Right cardiac atrium (tissue), 5 donors: ENCODE measurements at regions not wholly inside any gene's neighbourhood (a gene's known extent, or its start where the extent isn't known, plus 50 kb on each side); places are given as distances from the start of the nearest gene placed in this dataset.

ENCODE experiments used
- ATAC-seq, 2 donors: fragments of 200-7000 bp; cut with Tn5 transposase; one replicate each; pipeline versions ENCODE4 v1.8.0 to v1.9.1; 2020; ENCODE audit warnings: moderate library complexity in 2 of 2, mild to moderate bottlenecking in 1 of 2
- DNase-seq, 3 donors: peaks; one replicate each; pipeline ENCODE4 v3.0.0-alpha.2; 2020
- H3K27ac ChIP-seq: one replicate; pipeline ENCODE4 v1.5.1; 2013; ENCODE audit warnings: mild to moderate bottlenecking, low read length, control low read depth, moderate library complexity
- H3K27me3 ChIP-seq: one replicate; pipeline ENCODE4 v1.6.1; 2013; ENCODE audit not compliant: control insufficient read depth, insufficient read depth
- H3K4me1 ChIP-seq: one replicate; pipeline ENCODE4 v1.6.1; 2013; ENCODE audit warnings: low read length; ENCODE audit not compliant: control insufficient read depth, insufficient read depth
- H3K4me3 ChIP-seq: one replicate; pipeline ENCODE4 v1.5.1; 2013; ENCODE audit warnings: low read length, control low read depth
- H3K9me3 ChIP-seq: one replicate; pipeline ENCODE4 v1.6.1; 2013; ENCODE audit warnings: low read length; ENCODE audit not compliant: control insufficient read depth
- WGBS: extraction: QIAGEN DNeasy Blood & Tissue Kit; methylation state at CpG from one replicate; pipeline ENCODE4 v1.1.7; 2013; 5-methylcytosine and 5-hydroxymethylcytosine counted together
- intact Hi-C, 4 donors: fragments of 100-400 bp; cut with DNase I; formaldehyde crosslinking; loops; one replicate each; pipeline versions ENCODE4 v1.11.0 to v1.14.0; 2022 to 2023
- donor health status: healthy with polysubstance abuse.
- donor health status: DM: no; HTN: yes; CAD: no.
- donor health status: DM: no; HTN: no; CAD: no.
- donor health status: DM: no; HTN: yes; CAD: no; lungs with severe emphysema.
- donor health status: DM: yes; HTN: yes; CAD: no.

DNA sequence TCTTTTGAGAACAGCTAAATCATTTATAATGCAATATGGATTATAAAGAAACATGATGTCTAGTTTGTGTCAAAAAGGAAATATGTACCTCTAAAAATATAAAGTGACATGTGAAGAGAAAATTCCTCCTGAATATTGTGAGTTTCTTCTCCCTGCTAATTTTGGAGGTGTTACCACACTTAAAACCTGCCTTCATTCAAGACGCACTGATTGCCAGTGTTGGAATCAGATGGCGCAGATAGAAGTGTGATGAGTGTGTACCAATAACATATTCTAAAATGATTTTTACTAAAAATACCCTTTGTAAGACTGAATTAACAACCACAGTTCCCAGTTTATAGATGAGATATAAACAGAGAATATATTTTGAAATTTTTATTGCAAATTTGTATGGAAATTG is 681.8 kb upstream of the LRATD1 start:
- Histone ChIP-seq H3K4me3 (no peak overlapping the region), H3K9me3 (no peaks in the 10 kb centered on the region), H3K27ac (no peak overlapping the region), H3K4me1 (no peaks in the 10 kb centered on the region), H3K27me3 (no peaks in the 10 kb centered on the region)
- WGBS = 92% methylated on average over 2 of the region's 2 CpGs
- intact Hi-C loops = no loop called here
- DNase-seq (no peak), ATAC-seq (no peak)

DNA sequence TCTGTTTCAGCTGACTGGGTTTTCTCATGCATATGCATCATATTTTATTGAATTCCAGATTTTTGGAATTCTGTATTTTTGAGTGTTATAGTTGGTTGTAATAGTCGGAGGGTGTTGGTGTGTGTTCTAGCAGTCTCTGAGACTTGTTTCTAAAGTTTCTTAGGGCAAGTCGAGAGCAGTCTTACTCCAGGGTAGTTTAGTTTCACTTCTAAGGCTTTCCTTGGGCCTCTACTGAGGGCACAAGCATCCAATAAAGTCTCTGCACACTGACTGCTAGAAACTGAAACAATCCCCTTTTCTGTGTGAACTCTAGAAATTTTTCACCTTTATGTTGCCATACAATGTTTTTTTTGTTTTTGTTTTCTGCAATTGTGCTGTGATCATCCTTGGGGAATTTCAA is 663.7 kb upstream of the LRATD1 start:
- H3K9me3 ChIP-seq = no peaks in the 10 kb centered on the region
- intact Hi-C loops = no loop called here
- DNase-seq (no peak), ATAC-seq (no peak)
- no peaks in the 10 kb centered on the region for H3K27me3 ChIP-seq
- H3K4me1 ChIP-seq = no peaks in the 10 kb centered on the region
- H3K4me3 ChIP-seq = no peak overlapping the region
- H3K27ac ChIP-seq = no peak overlapping the region
- WGBS = 64% methylated on average over 2 of the region's 2 CpGs

DNA sequence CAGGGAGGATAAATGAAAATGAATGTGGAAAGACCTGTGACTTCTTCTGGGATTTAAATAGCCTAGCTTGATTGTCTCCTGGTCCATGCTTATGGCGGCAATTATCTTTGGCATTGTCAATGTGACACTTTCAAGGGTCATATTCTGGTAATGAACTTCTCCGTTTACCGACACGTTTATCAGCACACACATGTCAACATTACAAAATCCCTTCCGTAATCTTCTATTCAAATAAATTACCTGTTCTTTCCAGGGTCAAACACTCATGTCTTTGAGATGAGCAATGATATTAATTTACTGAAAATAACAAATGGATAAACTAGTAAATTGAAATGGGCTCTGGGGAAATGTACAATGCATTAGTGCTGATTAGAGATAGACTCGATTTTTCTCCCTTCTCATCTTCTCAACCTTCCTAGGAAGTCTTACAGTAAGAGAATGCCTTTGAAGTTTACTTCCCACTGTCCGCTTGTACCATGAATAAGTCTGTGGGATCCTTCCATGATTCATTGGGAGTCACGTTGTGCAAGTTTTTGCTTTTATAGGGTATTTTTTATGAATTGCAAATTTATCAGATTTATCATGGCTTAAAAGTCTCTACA is 646.3 kb upstream of the LRATD1 start:
- Histone ChIP-seq H3K4me1 (no peaks in the 10 kb centered on the region), H3K27me3 (no peaks in the 10 kb centered on the region), H3K27ac (no peak overlapping the region), H3K9me3 (no peaks in the 10 kb centered on the region), H3K4me3 (no peak overlapping the region)
- 57% methylated on average over 8 of the region's 8 CpGs for WGBS
- DNase-seq = no peak
- intact Hi-C loops = no loop called here
- no peak for ATAC-seq

DNA sequence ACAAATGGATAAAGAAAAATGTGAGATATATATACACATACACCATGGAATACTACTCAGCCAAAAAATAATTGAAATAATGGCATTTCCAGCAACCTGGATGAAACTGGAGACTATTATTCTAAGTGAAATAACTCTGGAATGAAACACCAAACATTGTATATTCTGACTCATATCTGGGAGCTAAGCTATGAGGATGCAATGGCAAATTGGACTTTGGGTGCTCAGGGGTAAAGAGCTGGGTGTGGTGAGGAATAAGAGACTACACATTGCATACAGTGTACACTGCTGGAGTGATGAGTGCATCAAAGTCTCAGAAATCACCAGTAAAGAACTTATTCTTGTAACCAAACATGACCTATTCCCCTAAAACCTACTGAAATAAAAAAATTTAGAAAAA is 636.0 kb upstream of the LRATD1 start:
- no peak overlapping the region for H3K4me3 ChIP-seq
- no peaks in the 10 kb centered on the region for H3K9me3 ChIP-seq
- no peak for DNase-seq
- H3K27me3 ChIP-seq = no peaks in the 10 kb centered on the region
- intact Hi-C loops = no loop called here
- no peak for ATAC-seq
- H3K27ac ChIP-seq = no peak overlapping the region
- H3K4me1 ChIP-seq = no peaks in the 10 kb centered on the region

DNA sequence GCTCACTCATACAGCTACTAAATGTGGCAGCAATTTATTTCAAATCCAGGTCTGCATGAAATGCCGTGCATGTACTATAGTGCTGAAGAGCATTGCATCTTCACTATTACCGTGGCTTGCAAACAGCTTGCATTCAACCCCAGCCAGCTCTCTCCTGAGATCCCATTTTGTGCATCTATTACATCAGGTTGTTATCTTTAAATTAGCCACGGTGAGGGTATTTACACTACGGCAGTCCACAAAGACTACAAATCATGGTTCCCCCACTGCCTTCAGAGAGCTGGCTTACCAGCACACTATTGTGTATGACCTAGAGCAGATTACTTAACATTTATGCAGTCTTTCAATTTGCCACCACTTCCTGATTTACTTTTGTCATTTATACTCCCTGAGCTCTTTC is 621.3 kb upstream of the LRATD1 start:
- no peak overlapping the region for H3K4me3 ChIP-seq
- no peak for DNase-seq
- ATAC-seq = no peak
- H3K27me3 ChIP-seq = no peaks in the 10 kb centered on the region
- 83% methylated on average over 4 of the region's 4 CpGs for WGBS
- intact Hi-C loops = no loop called here
- no peaks in the 10 kb centered on the region for H3K9me3 ChIP-seq
- no peaks in the 10 kb centered on the region for H3K4me1 ChIP-seq
- H3K27ac ChIP-seq = no peak overlapping the region

DNA sequence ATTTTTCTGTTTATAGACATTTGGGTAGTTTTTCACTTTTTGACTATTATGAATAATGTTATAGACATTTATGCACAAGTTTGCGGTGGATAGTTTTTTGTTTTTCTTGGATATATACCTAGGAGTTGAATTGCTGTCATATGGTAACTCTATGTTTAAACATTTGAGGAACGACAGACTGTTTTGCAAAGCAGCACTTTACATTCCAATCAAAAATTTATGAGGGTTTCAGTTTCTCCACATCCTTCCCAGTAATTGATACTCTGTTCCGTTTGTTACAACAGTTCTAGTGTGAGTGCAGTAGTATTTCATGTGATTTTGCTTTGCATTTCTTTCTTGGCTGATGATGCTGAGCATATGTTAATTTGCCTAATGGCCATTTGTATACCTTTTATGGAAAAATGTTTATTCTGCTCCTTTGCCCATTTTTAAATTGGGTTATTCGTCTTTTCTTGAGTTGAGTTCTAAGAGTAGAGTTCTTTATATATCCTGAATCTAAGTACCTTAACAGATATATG is 617.3 kb upstream of the LRATD1 start:
- intact Hi-C loops = no loop called here
- H3K4me3 ChIP-seq = no peak overlapping the region
- WGBS = 75% methylated on average over 4 of the region's 4 CpGs
- H3K9me3 ChIP-seq = no peaks in the 10 kb centered on the region
- ATAC-seq (no peak), DNase-seq (no peak)
- no peaks in the 10 kb centered on the region for H3K27me3 ChIP-seq
- no peak overlapping the region for H3K27ac ChIP-seq
- H3K4me1 ChIP-seq = no peaks in the 10 kb centered on the region

DNA sequence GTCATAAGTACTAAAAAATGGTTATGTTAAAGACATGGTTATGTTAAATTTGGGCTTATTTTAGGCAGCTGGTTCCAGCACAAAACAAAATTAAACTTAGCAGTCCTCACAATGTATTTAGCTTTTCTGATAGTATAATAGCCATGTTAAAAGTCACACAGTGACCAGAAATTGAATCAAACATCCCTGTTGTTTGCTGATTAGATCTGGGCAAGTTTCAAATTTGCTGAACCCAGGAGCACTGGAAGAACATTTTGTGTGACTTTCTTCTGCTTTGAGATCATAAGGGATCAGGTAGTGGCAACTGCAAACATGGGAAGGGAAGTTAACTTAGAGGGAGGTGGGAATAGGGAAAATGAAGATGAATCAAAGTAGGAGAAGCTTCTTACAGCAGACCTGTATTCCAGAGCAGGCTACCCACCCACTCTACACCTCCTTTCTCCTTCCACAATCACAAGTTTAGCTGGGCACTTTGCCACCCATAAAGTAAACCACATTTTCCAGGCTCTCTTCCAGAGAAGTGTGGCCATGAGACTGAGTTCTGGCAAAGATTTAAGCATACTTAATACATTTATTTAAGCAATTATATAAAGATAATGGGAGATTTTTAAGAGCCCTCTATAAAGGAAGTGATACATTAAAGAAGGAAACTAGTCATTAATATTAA is 616.1 kb upstream of the LRATD1 start:
- no peaks in the 10 kb centered on the region for H3K4me1 ChIP-seq
- ATAC-seq (no peak), DNase-seq (no peak)
- H3K27me3 ChIP-seq = no peaks in the 10 kb centered on the region
- no peaks in the 10 kb centered on the region for H3K9me3 ChIP-seq
- intact Hi-C loops = no loop called here
- no peak overlapping the region for H3K4me3 ChIP-seq
- no peak overlapping the region for H3K27ac ChIP-seq

DNA sequence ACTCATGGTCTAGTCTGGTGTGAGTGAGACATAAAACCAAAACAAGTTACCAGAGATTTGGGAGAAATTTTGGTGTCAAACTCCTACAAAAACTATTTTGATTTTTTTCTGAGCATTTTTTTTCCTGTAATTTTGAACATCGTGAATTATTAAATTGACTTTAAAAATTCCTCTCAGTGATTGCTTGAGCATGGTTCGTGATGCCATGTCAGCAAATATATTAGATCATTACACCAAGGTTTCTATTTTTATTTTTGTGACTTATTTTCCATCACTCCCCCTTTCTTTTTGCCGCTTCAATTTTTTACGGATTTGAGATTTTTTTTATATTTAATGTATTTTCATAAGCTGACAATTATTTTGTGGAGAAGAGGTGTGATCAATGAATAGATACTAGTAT is 613.9 kb upstream of the LRATD1 start:
- intact Hi-C loops = no loop called here
- Histone ChIP-seq H3K9me3 (no peaks in the 10 kb centered on the region), H3K27ac (no peak overlapping the region), H3K4me1 (no peaks in the 10 kb centered on the region), H3K27me3 (no peaks in the 10 kb centered on the region), H3K4me3 (no peak overlapping the region)
- DNase-seq (no peak), ATAC-seq (no peak)
- 80% methylated on average over 4 of the region's 4 CpGs for WGBS

DNA sequence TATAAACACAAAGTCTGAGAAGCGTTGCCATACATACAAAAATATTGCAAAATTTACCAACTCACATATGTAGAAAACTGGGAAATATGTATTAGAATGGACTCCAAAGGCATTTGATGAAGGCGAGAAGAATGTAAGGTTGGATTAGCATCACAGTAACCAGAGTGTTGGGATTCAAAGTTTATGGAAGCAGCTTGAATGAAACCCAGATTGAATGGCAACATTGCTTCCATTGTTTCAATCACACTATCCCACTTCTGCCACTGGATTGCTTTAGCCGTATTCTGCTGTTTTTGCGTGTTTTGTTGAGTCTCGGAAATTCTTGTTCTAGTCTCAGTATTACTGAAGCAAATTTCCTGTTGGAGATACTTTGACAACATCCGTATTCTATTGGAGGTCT is 609.0 kb upstream of the LRATD1 start:
- Histone ChIP-seq H3K27me3 (no peaks in the 10 kb centered on the region), H3K9me3 (no peaks in the 10 kb centered on the region), H3K4me3 (no peak overlapping the region), H3K27ac (no peak overlapping the region), H3K4me1 (no peaks in the 10 kb centered on the region)
- WGBS = 79% methylated on average over 6 of the region's 6 CpGs
- intact Hi-C loops = no loop called here
- DNase-seq (no peak), ATAC-seq (no peak)

DNA sequence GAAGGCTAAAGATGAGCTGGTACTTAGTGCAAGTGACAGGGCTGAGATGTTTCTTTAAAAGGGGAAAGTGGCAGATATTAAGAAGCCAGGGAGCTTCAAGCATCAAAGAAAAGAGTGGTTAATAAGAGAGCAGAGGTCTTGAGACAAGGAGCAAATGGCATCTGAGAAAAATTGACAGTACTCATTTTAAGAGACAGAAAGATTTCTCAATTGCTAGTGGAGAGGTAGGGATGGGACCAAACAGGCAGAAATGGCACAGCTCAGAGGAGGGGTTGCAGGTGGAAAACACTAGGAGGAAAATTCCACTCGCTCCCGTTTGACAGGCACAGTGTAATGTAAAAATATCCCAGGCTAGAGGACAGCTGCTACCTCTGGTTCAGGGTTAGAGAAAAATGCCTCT is 593.4 kb upstream of the LRATD1 start:
- Histone ChIP-seq H3K4me1 (no peaks in the 10 kb centered on the region), H3K9me3 (no peaks in the 10 kb centered on the region), H3K27me3 (no peaks in the 10 kb centered on the region), H3K4me3 (no peak overlapping the region), H3K27ac (no peak overlapping the region)
- WGBS = 33% methylated on average over 2 of the region's 2 CpGs
- ATAC-seq = no peak
- DNase-seq = no peak
- intact Hi-C loops = no loop called here

DNA sequence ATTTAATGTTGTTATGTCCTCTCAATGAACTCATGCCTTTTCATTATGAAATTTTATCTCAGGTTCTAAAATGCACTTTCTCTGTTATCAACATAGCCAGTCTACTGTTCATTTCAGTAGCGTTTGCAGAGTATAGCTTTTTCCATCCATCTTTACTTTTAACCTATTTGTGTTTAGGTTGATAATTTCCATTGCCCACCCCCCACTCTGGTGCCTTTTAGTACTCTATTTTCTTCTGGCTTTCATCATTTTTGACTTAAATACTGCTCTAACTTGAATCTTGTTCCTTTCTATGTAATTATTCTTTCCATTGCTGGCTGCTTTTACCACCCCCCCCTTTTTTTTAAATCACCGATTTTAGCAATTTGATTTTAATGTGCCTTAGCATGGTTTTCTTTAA is 585.0 kb upstream of the LRATD1 start:
- no peak overlapping the region for H3K4me3 ChIP-seq
- no peaks in the 10 kb centered on the region for H3K9me3 ChIP-seq
- H3K27ac ChIP-seq = no peak overlapping the region
- DNase-seq (no peak), ATAC-seq (no peak)
- intact Hi-C loops = no loop called here
- WGBS = 73% methylated on average over 2 of the region's 2 CpGs
- H3K4me1 ChIP-seq = no peaks in the 10 kb centered on the region
- no peaks in the 10 kb centered on the region for H3K27me3 ChIP-seq

DNA sequence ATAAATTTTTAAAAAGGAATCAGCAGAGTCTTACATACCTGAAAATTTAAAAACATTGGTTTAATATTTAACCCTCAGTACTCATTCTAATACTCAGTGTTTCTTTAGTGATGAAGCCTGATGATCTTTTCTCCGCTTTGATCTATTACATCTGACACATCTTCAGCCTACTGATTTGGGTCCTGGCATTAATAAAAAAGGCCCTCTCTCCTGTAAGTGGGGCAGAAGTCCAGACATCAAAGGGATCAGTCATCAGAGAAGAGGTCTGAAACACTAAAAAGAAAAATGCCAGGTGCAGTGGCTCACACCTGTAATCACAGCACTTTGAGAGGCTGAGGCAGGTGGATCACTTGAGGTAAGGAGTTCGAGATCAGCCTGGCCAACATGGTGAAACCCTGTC is 581.1 kb upstream of the LRATD1 start:
- 78% methylated on average over 2 of the region's 2 CpGs for WGBS
- intact Hi-C loops = no loop called here
- Histone ChIP-seq H3K9me3 (no peaks in the 10 kb centered on the region), H3K4me1 (no peaks in the 10 kb centered on the region), H3K4me3 (no peak overlapping the region), H3K27ac (no peak overlapping the region), H3K27me3 (no peaks in the 10 kb centered on the region)
- DNase-seq = no peak
- no peak for ATAC-seq
